ENCODE measurements at regions not wholly inside any gene's neighbourhood (a gene's known extent, or its start where the extent isn't known, plus 50 kb on each side); places are given as distances from the start of the nearest gene placed in this dataset.
A peak's percentile ranks its signal among the peaks of the same experiment; 100 is the strongest.

DNA sequence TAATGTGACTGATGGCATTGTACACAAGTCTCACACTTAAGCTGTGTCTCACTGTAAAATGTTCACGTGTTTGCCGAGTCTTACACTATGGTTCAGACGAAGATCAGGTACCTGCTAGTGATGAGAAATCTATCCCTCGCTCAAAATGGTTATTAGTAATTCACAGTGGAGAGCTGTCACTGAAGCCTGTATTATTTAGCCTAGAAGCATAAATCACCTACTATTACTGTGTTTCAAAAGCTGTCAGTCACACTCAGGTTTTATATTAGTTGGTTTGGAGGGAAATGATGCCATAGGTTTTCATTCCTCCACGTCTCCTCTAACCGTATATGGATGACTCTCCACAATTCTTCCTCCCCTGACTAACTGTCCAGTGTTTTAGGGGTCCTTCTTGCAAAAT is 292.4 kb upstream of the ZEB2 start (continued):
- TF ChIP-seq, protein P1, sequence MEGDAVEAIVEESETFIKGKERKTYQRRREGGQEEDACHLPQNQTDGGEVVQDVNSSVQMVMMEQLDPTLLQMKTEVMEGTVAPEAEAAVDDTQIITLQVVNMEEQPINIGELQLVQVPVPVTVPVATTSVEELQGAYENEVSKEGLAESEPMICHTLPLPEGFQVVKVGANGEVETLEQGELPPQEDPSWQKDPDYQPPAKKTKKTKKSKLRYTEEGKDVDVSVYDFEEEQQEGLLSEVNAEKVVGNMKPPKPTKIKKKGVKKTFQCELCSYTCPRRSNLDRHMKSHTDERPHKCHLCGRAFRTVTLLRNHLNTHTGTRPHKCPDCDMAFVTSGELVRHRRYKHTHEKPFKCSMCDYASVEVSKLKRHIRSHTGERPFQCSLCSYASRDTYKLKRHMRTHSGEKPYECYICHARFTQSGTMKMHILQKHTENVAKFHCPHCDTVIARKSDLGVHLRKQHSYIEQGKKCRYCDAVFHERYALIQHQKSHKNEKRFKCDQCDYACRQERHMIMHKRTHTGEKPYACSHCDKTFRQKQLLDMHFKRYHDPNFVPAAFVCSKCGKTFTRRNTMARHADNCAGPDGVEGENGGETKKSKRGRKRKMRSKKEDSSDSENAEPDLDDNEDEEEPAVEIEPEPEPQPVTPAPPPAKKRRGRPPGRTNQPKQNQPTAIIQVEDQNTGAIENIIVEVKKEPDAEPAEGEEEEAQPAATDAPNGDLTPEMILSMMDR (IDR thresholded peaks at IDR 0.05 in 2 of 3, conservative IDR thresholded peaks at IDR 0.05 in 1 of 3; ENCODE audit: borderline replicate concordance in 1 of 3, insufficient read depth in 1 of 3, low read depth in 2 of 3, low read length in 2 of 3), result no peak

DNA sequence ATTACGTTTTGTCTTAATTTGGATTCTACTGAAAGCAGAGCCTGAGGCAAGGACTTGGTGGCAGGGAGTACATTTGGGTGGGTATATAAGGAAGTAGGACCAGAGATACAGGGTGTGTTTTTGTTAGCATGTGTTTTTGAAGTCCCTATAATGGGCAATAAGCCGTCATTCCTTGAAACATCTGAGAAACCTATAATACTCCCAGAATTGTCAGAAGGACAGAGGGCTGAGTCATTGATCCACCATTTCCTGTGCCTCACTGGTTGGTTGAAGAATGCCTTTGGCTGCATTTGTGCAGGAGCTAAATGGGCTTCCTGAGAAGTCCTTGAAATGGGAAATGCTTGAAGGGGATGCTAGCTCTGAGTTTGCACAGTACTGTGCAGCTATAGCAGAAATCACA is 281.8 kb upstream of the ZEB2 start:
- no peaks in the 10 kb centered on the region for H3K36me3 ChIP-seq (ENCODE audit: control insufficient read depth in 1 of 2, insufficient read depth in 2 of 2, low read length in 2 of 2)
- intact Hi-C loops (cut with micrococcal nuclease), result no loop called here
- no peak overlapping the region for H3K4me2 ChIP-seq (ENCODE audit: low read length)
- ChIA-PET RAD21 (ENCODE audit: low non-redundant PET in 1 of 2, low total read pairs in 2 of 2, uncharacterized antibody in 2 of 2, unreplicated experiment in 2 of 2) (no interaction called here), CTCF (no interaction called here), POLR2A (no interaction called here)
- no peaks in the 10 kb centered on the region for H3K79me2 ChIP-seq (ENCODE audit: insufficient read depth, low read length)
- H3K4me1 ChIP-seq (ENCODE audit: control insufficient read depth in 1 of 2, insufficient read depth in 2 of 2, low read length in 2 of 2), result peaks cover 0 to 8% of the 10 kb centered on the region in 2 experiments; a peak in 1 of 4 replicates
- no peak overlapping the region for H3K9ac ChIP-seq (ENCODE audit: low read length)
- no TSS peak for BruUV-seq (replicated peaks)
- H2AFZ ChIP-seq (ENCODE audit: low read depth, low read length, poor library complexity, severe bottlenecking), result peak overlapping the region; percentile 65
- H3K4me3 ChIP-seq (replicated peaks in 1 of 2; ENCODE audit: low read depth in 1 of 2, low read length in 2 of 2), result no peak overlapping the region
- no peaks in the 10 kb centered on the region for H3K9me3 ChIP-seq (ENCODE audit: control insufficient read depth in 1 of 2, insufficient read depth in 1 of 2, low read depth in 1 of 2, low read length in 2 of 2)
- H3K9me2 ChIP-seq (ENCODE audit: insufficient read depth), result no peaks in the 10 kb centered on the region
- peak; percentile 36; the same call in 1 of the 2 replicates for ATAC-seq
- H3K27me3 ChIP-seq (ENCODE audit: insufficient read depth, low read length), result no peaks in the 10 kb centered on the region
- DNase-seq (ENCODE audit: low read depth, low spot score), result no peak
- no peak overlapping the region for H3K27ac ChIP-seq (ENCODE audit: low read depth, low read length)
- TF ChIP-seq YY1 (IDR thresholded peaks at IDR 0.05; ENCODE audit: extremely low read depth, insufficient replicate concordance, low read depth, low read length) (no peak), EZH2 (IDR thresholded peaks at IDR 0.05) (no peak), TCF7L2 (IDR thresholded peaks at IDR 0.05; ENCODE audit: borderline replicate concordance, extremely low read depth, insufficient read depth, insufficient read length) (no peak), CEBPB (IDR thresholded peaks at IDR 0.05; ENCODE audit: low read depth) (no peak), SRF (IDR thresholded peaks at IDR 0.05; ENCODE audit: low read depth) (no peak), POLR2AphosphoS5 (IDR thresholded peaks at IDR 0.05; ENCODE audit: low read depth, low read length) (no peak), FOSL1 (IDR thresholded peaks at IDR 0.05; ENCODE audit: low read depth) (no peak), CBX3 (IDR thresholded peaks at IDR 0.05; ENCODE audit: low read depth) (no peak), ELF1 (IDR thresholded peaks at IDR 0.05; ENCODE audit: borderline replicate concordance, low read depth) (no peak), EGR1 (IDR thresholded peaks at IDR 0.05; ENCODE audit: low read depth) (no peak)
- H4K20me1 ChIP-seq (ENCODE audit: insufficient read depth), result no peaks in the 10 kb centered on the region
